ENCODE measurements at regions not wholly inside any gene's neighbourhood (a gene's known extent, or its start where the extent isn't known, plus 50 kb on each side); places are given as distances from the start of the nearest gene placed in this dataset.
A peak's percentile ranks its signal among the peaks of the same experiment; 100 is the strongest.

- no peak for TF ChIP-seq MYC (IDR thresholded peaks at IDR 0.05; ENCODE audit: low read depth, low read length)
- TF ChIP-seq POLR2AphosphoS5 (IDR thresholded peaks at IDR 0.05; ENCODE audit: insufficient read depth, low read depth, low read length) = no peak
- no peak for TF ChIP-seq JUN (IDR thresholded peaks at IDR 0.05; ENCODE audit: borderline replicate concordance, insufficient read depth, insufficient read length, low read depth)
- TF ChIP-seq MAX (IDR thresholded peaks at IDR 0.05; ENCODE audit: insufficient read depth, insufficient read length) = no peak
- no peak for TF ChIP-seq GATA2 (IDR thresholded peaks at IDR 0.05; ENCODE audit: insufficient read depth, insufficient read length, low read depth, low read length)
- H3K9me3 ChIP-seq (replicated peaks; ENCODE audit: control insufficient read depth, insufficient read depth, low read length) = no peaks in the 10 kb centered on the region
- BruUV-seq (replicated peaks) = no TSS peak
- H4K20me1 ChIP-seq (replicated peaks; ENCODE audit: control insufficient read depth, extremely low read depth, insufficient read depth, low read length) = no peaks in the 10 kb centered on the region
- H3K79me2 ChIP-seq (ENCODE audit: control insufficient read depth, insufficient read depth, low read length) = no peaks in the 10 kb centered on the region
- H3K4me3 ChIP-seq (replicated peaks in 1 of 3; ENCODE audit: insufficient read depth in 1 of 3, low read depth in 1 of 3, low read length in 3 of 3) = no peak overlapping the region
- no peak for FAIRE-seq
- ChIA-PET POLR2A (no interaction called here), CTCF (interaction anchor here (0.7 to 10.9 kb wide), 16 partner anchors 8 to 699 kb away, joined by 3 to 149 read pairs (median 4); partner anchors contain the start of gene RASGRP1)
- H3K27me3 ChIP-seq (ENCODE audit: control insufficient read depth in 2 of 2, insufficient read depth in 2 of 2, low read length in 2 of 2) = peaks cover 15 to 18% of the 10 kb centered on the region in 2 experiments
- DNase-seq (ENCODE audit: low read depth, low spot score) = no peak
- no peak overlapping the region for H3K27ac ChIP-seq (ENCODE audit: insufficient read depth, low read depth, low read length)
- no peaks in the 10 kb centered on the region for H3K9me1 ChIP-seq (replicated peaks; ENCODE audit: control insufficient read depth, extremely low read depth, insufficient read depth, low read length)
- no peak overlapping the region for H3K9ac ChIP-seq (replicated peaks; ENCODE audit: extremely low read depth, insufficient read depth, low read length)
- H3K4me2 ChIP-seq (ENCODE audit: insufficient read depth, low read length) = no peak overlapping the region
- intact Hi-C loops (cut with micrococcal nuclease) (loop anchor here (1.0 kb wide), 4 partner anchors 119 to 688 kb away; partner anchors contain the start of gene RASGRP1), dilution Hi-C loops (cut with MboI; ENCODE audit: extremely low pct_ligation_motif_present, low sequenced_read_pairs) (no loop called here)
- H3K36me3 ChIP-seq (ENCODE audit: control insufficient read depth in 2 of 2, extremely low read depth in 1 of 2, insufficient read depth in 2 of 2, low read length in 2 of 2) = no peaks in the 10 kb centered on the region
- no peak overlapping the region for H2AFZ ChIP-seq (ENCODE audit: low read depth, low read length)
- H3K4me1 ChIP-seq (ENCODE audit: control insufficient read depth, extremely low read depth, insufficient read depth, low read length) = no peaks in the 10 kb centered on the region
Measured at GRCh38 chr15:38682861-38683260, 118.2 kb upstream of the RASGRP1 start.

GRCh38 chr15:38683382-38684242, 119.0 kb upstream of the RASGRP1 start:
- Histone ChIP-seq H3K36me3 (ENCODE audit: control insufficient read depth in 2 of 2, extremely low read depth in 1 of 2, insufficient read depth in 2 of 2, low read length in 2 of 2) (no peaks in the 10 kb centered on the region), H3K4me2 (ENCODE audit: insufficient read depth, low read length) (no peak overlapping the region), H3K27me3 (ENCODE audit: control insufficient read depth in 2 of 2, insufficient read depth in 2 of 2, low read length in 2 of 2) (peaks cover 17 to 20% of the 10 kb centered on the region in 2 experiments), H3K79me2 (ENCODE audit: control insufficient read depth, insufficient read depth, low read length) (no peaks in the 10 kb centered on the region), H3K27ac (ENCODE audit: insufficient read depth, low read depth, low read length) (no peak overlapping the region), H3K4me1 (ENCODE audit: control insufficient read depth, extremely low read depth, insufficient read depth, low read length) (no peaks in the 10 kb centered on the region), H2AFZ (ENCODE audit: low read depth, low read length) (no peak overlapping the region), H3K9ac (replicated peaks; ENCODE audit: extremely low read depth, insufficient read depth, low read length) (no peak overlapping the region), H4K20me1 (replicated peaks; ENCODE audit: control insufficient read depth, extremely low read depth, insufficient read depth, low read length) (no peaks in the 10 kb centered on the region), H3K9me1 (replicated peaks; ENCODE audit: control insufficient read depth, extremely low read depth, insufficient read depth, low read length) (no peaks in the 10 kb centered on the region), H3K9me3 (replicated peaks; ENCODE audit: control insufficient read depth, insufficient read depth, low read length) (no peaks in the 10 kb centered on the region), H3K4me3 (replicated peaks in 1 of 3; ENCODE audit: insufficient read depth in 1 of 3, low read depth in 1 of 3, low read length in 3 of 3) (no peak overlapping the region)
- dilution Hi-C loops (cut with MboI; ENCODE audit: extremely low pct_ligation_motif_present, low sequenced_read_pairs) (no loop called here), intact Hi-C loops (cut with micrococcal nuclease) (loop anchor here (1.0 kb wide), 4 partner anchors 119 to 688 kb away; partner anchors contain the start of gene RASGRP1)
- TF ChIP-seq CTCF (IDR thresholded peaks at IDR 0.05; ENCODE audit: extremely low read depth in 1 of 2, insufficient read depth in 1 of 2, low read depth in 1 of 2, low read length in 2 of 2) (peak; percentile 63 to 64), MYC (IDR thresholded peaks at IDR 0.05; ENCODE audit: low read depth, low read length) (no peak), POLR2AphosphoS5 (IDR thresholded peaks at IDR 0.05; ENCODE audit: insufficient read depth, low read depth, low read length) (no peak)
- ChIA-PET POLR2A (no interaction called here), CTCF (interaction anchor here (0.6 to 10.9 kb wide), 20 partner anchors 8 to 688 kb away, joined by 3 to 149 read pairs (median 3); partner anchors contain the start of gene RASGRP1)
- BruUV-seq (replicated peaks) = no TSS peak
- peak; percentile 59 for DNase-seq (ENCODE audit: low read depth, low spot score)
- FAIRE-seq = peak; percentile 92

All from endothelial cell of umbilical vein (primary cell).